K562 (cell line): ENCODE measurements at regions not wholly inside any gene's neighbourhood (a gene's known extent, or its start where the extent isn't known, plus 50 kb on each side); places are given as distances from the start of the nearest gene placed in this dataset.

Experiments used
- ATAC-seq: fragments of 200-7000 bp; cut with Tn5 transposase; 3 replicates; pipeline ENCODE4 v1.9.1; 2020; ENCODE audit warnings: moderate library complexity
- BruUV-seq: library from RNA; stranded (reverse); fragments of 400-500 nt; replicated peaks from 2 replicates; lab custom pipeline; 2021; lab: Mats Ljungman, UMichigan
- CTCF ChIA-PET: fragments of 300-600 bp; formaldehyde crosslinking; extraction: SDS; loops from one replicate; lab custom pipeline; 2021; ENCODE audit warnings: low intra/inter-chr PET ratio; lab: Yijun Ruan, JAX
- POLR2A ChIA-PET: fragments of 300-600, 350-650 bp; sonication (Branson Sonifier 250); formaldehyde crosslinking; extraction: SDS; loops from one replicate; lab custom pipeline; 2021; ENCODE audit warnings: antibody characterized with exemption, inconsistent platforms; lab: Yijun Ruan, JAX
- DNase-seq, 4 experiments: peaks; one replicate each; pipeline versions ENCODE4 v3.0.0 to v3.0.0-alpha.2; 2011 to 2018; ENCODE audit warnings: low spot score in 3 of 4, mixed read lengths in 3 of 4; ENCODE audit errors: extremely low read depth in 1 of 4
- FAIRE-seq: peaks from 2 replicates; lab custom pipeline; 2011; peaks lifted over from hg19 to GRCh38; lab: Jason Lieb, UNC
- H2AFZ ChIP-seq: 2 replicates; pipeline ENCODE4 v1.6.0; 2011; ENCODE audit warnings: low read depth, low read length, control low read depth, inconsistent platforms
- H3K27ac ChIP-seq: fragments of 200-600 bp; 3 replicates; pipeline ENCODE4 v1.8.0; 2011; ENCODE audit warnings: low read depth, mild to moderate bottlenecking, control low read depth, inconsistent platforms, low read length, moderate library complexity, mixed read lengths; ENCODE audit errors: extremely low read depth
- H3K27me3 ChIP-seq, 2 experiments: fragments of 300-600 bp in 1 of 2; 2 replicates in 1 of 2; 3 replicates in 1 of 2; pipeline versions ENCODE4 v1.6.0 to v1.8.0; 2011; ENCODE audit warnings: inconsistent platforms in 2 of 2, low read length in 2 of 2, mild to moderate bottlenecking in 1 of 2, mixed read lengths in 1 of 2, moderate library complexity in 1 of 2; ENCODE audit not compliant: control insufficient read depth in 2 of 2, insufficient read depth in 2 of 2
- H3K36me3 ChIP-seq: fragments of 300-600 bp; 3 replicates; pipeline ENCODE4 v1.8.0; 2011; ENCODE audit warnings: mild to moderate bottlenecking, low read length, inconsistent platforms; ENCODE audit not compliant: control insufficient read depth, insufficient read depth
- H3K4me1 ChIP-seq, 2 experiments: fragments of 200-600 bp in 1 of 2; replicated peaks in 1 of 2; 2 replicates in 1 of 2; 3 replicates in 1 of 2; pipeline versions ENCODE4 v1.5.1 to v1.8.0; 2011; ENCODE audit warnings: inconsistent platforms in 2 of 2, low read length in 2 of 2, mild to moderate bottlenecking in 1 of 2, mixed read lengths in 1 of 2, moderate library complexity in 1 of 2; ENCODE audit not compliant: control insufficient read depth in 2 of 2, insufficient read depth in 2 of 2
- H3K4me2 ChIP-seq: 2 replicates; pipeline ENCODE4 v1.6.1; 2011; ENCODE audit warnings: low read length, control low read depth, inconsistent platforms, mixed read lengths; ENCODE audit not compliant: insufficient read depth
- H3K4me3 ChIP-seq: fragments of 200-600 bp; sonication (generic), shearing (Covaris generic); 2 replicates; pipeline ENCODE4 v1.5.1; 2016; ENCODE audit warnings: control low read depth, inconsistent platforms
- H3K79me2 ChIP-seq: fragments of 200-600 bp; 3 replicates; pipeline ENCODE4 v1.8.0; 2011; ENCODE audit warnings: low read length, inconsistent platforms; ENCODE audit not compliant: control insufficient read depth, insufficient read depth
- H3K9ac ChIP-seq, 2 experiments: 2 replicates each; pipeline versions ENCODE4 v1.6.0 to v1.6.1; 2011; ENCODE audit warnings: low read depth in 2 of 2, low read length in 2 of 2, control low read depth in 1 of 2, inconsistent platforms in 1 of 2, mild to moderate bottlenecking in 1 of 2, mixed read lengths in 1 of 2; ENCODE audit not compliant: insufficient read depth in 1 of 2
- H3K9me1 ChIP-seq: one replicate; pipeline ENCODE4 v1.6.0; 2011; ENCODE audit warnings: inconsistent platforms, mild to moderate bottlenecking, low read length, moderate library complexity; ENCODE audit not compliant: control insufficient read depth, insufficient read depth
- H3K9me3 ChIP-seq: replicated peaks from 2 replicates; pipeline ENCODE4 v1.5.1; 2011; ENCODE audit warnings: low read depth, low read length, inconsistent platforms; ENCODE audit not compliant: control insufficient read depth, insufficient read depth
- H4K20me1 ChIP-seq: replicated peaks from 2 replicates; pipeline ENCODE4 v1.6.1; 2011; ENCODE audit warnings: low read length, inconsistent platforms, mixed read lengths; ENCODE audit not compliant: control insufficient read depth, insufficient read depth
- CREM ChIP-seq: IDR thresholded peaks from 2 replicates; pipeline ENCODE4 v1.6.1; 2014; ENCODE audit warnings: antibody characterized with exemption, low read depth
- EGR1 ChIP-seq: fragments of 450-650 bp; conservative IDR thresholded peaks from 2 replicates; pipeline ENCODE4 v1.6.1; 2017; ENCODE audit warnings: mild to moderate bottlenecking
- FOXM1 ChIP-seq, 2 experiments: fragments of 450-650 bp in 1 of 2; sonication (generic) in 1 of 2; formaldehyde crosslinking in 1 of 2; IDR thresholded peaks; 2 replicates each; pipeline versions ENCODE4 v1.6.1 to v1.9.0; 2017 to 2022; ENCODE audit warnings: low read depth in 2 of 2, mild to moderate bottlenecking in 2 of 2, missing genetic modification reagents in 1 of 2, moderate library complexity in 1 of 2
- NFYB ChIP-seq: IDR thresholded peaks from 2 replicates; pipeline ENCODE4 v1.6.1; 2011; ENCODE audit warnings: mild to moderate bottlenecking, moderate library complexity; ENCODE audit not compliant: insufficient read length; ENCODE audit errors: extremely low read depth
- RUNX1 ChIP-seq: sonication (generic); IDR thresholded peaks from 2 replicates; pipeline ENCODE4 v1.6.1; 2016; ENCODE audit warnings: antibody characterized with exemption, low read depth
- TFE3 ChIP-seq: fragments of 450-650 bp; formaldehyde crosslinking; IDR thresholded peaks from 2 replicates; pipeline ENCODE4 v1.4.0; 2020; ENCODE audit warnings: mild to moderate bottlenecking, mixed read lengths
- ZNF507 ChIP-seq: conservative IDR thresholded peaks from 2 replicates; pipeline ENCODE4 v1.6.1; 2017; ENCODE audit warnings: missing genetic modification characterization, missing compliant biosample characterization
- ZNF511 ChIP-seq: sonication (generic); formaldehyde crosslinking; IDR thresholded peaks from 2 replicates; pipeline ENCODE4 v1.8.0; 2022; ENCODE audit warnings: mild to moderate bottlenecking, missing genetic modification reagents
- ZNF592 ChIP-seq: fragments of 450-650 bp; IDR thresholded peaks from 2 replicates; pipeline ENCODE4 v1.6.1; 2017; ENCODE audit warnings: antibody characterized with exemption, mild to moderate bottlenecking
- WGBS: fragments of 100-300 bp; shearing (Covaris generic); methylation state at CpG from one replicate; pipeline ENCODE4 v1.1.6; 2016; ENCODE audit warnings: low coverage, mixed read lengths; ENCODE audit not compliant: insufficient coverage; ENCODE audit errors: missing lambda C conversion rate; 5-methylcytosine and 5-hydroxymethylcytosine counted together
- in situ Hi-C: fragments of 300-500 bp; cut with MboI; formaldehyde crosslinking; loops from 4 replicates; pipeline ENCODE4 v1.15.0; 2018; ENCODE audit warnings: inconsistent platforms, mixed read lengths
- intact Hi-C: fragments of 100-400 bp; cut with micrococcal nuclease; formaldehyde crosslinking; loops from 2 replicates; pipeline ENCODE4 v1.14.2; 2022

- Histone ChIP-seq H3K9me3 (no peaks in the 10 kb centered on the region), H2AFZ (no peak overlapping the region), H3K9me1 (no peaks in the 10 kb centered on the region), H3K9ac (no peak overlapping the region)
- ChIA-PET CTCF (no interaction called here), POLR2A (no interaction called here)
- no peak for ATAC-seq
- TF ChIP-seq TFE3 (CRISPR knock-in tag) = no peak
- TF ChIP-seq, all 486 proteins: peak for 0
- in situ Hi-C loops (no loop called here), intact Hi-C loops (no loop called here)
- H3K4me2 ChIP-seq = no peak overlapping the region
- peaks cover 0 to 7% of the 10 kb centered on the region in 2 experiments; a peak in 1 of 5 replicates for H3K27me3 ChIP-seq
- H3K27ac ChIP-seq = no peak overlapping the region
- 0% methylated on average over 2 of the region's 5 CpGs for WGBS
- 0 out of 2 replicates have a peak, but pooled peaks cover 3% of the 10 kb centered on the region for H4K20me1 ChIP-seq
- no peaks in the 10 kb centered on the region for H3K79me2 ChIP-seq
- H3K4me1 ChIP-seq = no peaks in the 10 kb centered on the region
- no peak overlapping the region for H3K4me3 ChIP-seq
- no peak for FAIRE-seq
- no peak for DNase-seq
- no peaks in the 10 kb centered on the region for H3K36me3 ChIP-seq
- BruUV-seq = no TSS peak
These were observed 1340.1 kb downstream of the TBC1D22A start for GRCh38 chr22:48102581-48102980.

- no peak overlapping the region for H3K27ac ChIP-seq
- TF ChIP-seq EGR1 (no peak), ZNF511 (CRISPR knock-in tag) (no peak), ZNF507 (tag) (no peak), RUNX1 (no peak), CREM (no peak), NFYB (no peak), ZNF592 (no peak), FOXM1 (IDR thresholded peaks at IDR 0.05; ENCODE audit: low read depth) (no peak), FOXM1 (CRISPR knock-in tag; IDR thresholded peaks at IDR 0.05; ENCODE audit: low read depth) (no peak)
These were observed 1339.3 kb downstream of the TBC1D22A start for GRCh38 chr22:48101704-48102103.

More at GRCh38 chr22:48101704-48102103, 1339.3 kb downstream of the TBC1D22A start:
- no peak for FAIRE-seq
- H3K9me3 ChIP-seq = no peaks in the 10 kb centered on the region
- in situ Hi-C loops = no loop called here
- H3K9ac ChIP-seq = no peak overlapping the region
- no peak overlapping the region for H2AFZ ChIP-seq
- DNase-seq = no peak
- no peaks in the 10 kb centered on the region for H3K4me1 ChIP-seq
- no peak overlapping the region for H3K4me3 ChIP-seq
- ChIA-PET POLR2A (no interaction called here), CTCF (no interaction called here)
- H3K36me3 ChIP-seq = no peaks in the 10 kb centered on the region
- no peak for ATAC-seq
- H4K20me1 ChIP-seq = 0 out of 2 replicates have a peak, but pooled peaks cover 3% of the 10 kb centered on the region
- peaks cover 0 to 7% of the 10 kb centered on the region in 2 experiments; a peak in 1 of 5 replicates for H3K27me3 ChIP-seq
- no peaks in the 10 kb centered on the region for H3K9me1 ChIP-seq
- intact Hi-C loops = no loop called here
- no TSS peak for BruUV-seq
- 7% methylated on average over 7 of the region's 8 CpGs for WGBS
- no peak overlapping the region for H3K4me2 ChIP-seq
- no peaks in the 10 kb centered on the region for H3K79me2 ChIP-seq
